RWPE1 (cell line): ENCODE measurements at regions not wholly inside any gene's neighbourhood (a gene's known extent, or its start where the extent isn't known, plus 50 kb on each side); places are given as distances from the start of the nearest gene placed in this dataset.

Source experiments
- CTCF ChIA-PET: fragments of 350-600 bp; sonication (Branson Sonifier 250); formaldehyde crosslinking; extraction: SDS; loops from one replicate; lab custom pipeline; 2021; lab: Yijun Ruan, JAX
- POLR2A ChIA-PET: fragments of 400-600 bp; formaldehyde crosslinking; extraction: SDS; loops from one replicate; lab custom pipeline; 2020; ENCODE audit warnings: antibody characterized with exemption; ENCODE audit not compliant: low non-redundant PET; lab: Yijun Ruan, JAX
- DNase-seq: peaks from one replicate; pipeline ENCODE4 v3.0.0; 2012; ENCODE audit warnings: low spot score
- H3K27ac ChIP-seq: fragments of 450-650 bp; 2 replicates; pipeline ENCODE4 v1.5.1; 2017
- TF ChIP-seq, protein P1 (sequence below): fragments of 450-650 bp; conservative IDR thresholded peaks from 2 replicates; pipeline ENCODE4 v1.5.1; 2017; ENCODE audit warnings: low read depth, mild to moderate bottlenecking

DNA sequence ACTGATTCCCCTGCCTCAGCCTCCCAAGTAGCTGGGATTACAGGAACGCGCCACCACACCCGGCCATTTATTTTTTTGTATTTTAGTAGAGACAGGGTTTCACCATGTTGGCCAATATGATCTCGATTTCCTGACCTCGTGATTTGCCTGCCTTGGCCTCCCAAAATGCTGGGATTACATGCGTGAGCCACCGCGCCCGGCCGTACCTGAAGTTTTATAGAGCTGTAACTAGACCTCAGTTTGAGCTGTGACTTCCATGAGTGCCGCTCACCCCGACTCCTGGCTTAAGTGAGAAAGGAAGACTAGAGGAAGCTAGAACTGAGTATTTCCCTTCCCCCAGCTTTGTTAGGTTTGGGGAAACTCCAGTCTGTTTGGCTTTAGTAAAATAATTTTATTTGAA is 1283.1 kb downstream of the KCNT2 start:
- TF ChIP-seq, protein P1, sequence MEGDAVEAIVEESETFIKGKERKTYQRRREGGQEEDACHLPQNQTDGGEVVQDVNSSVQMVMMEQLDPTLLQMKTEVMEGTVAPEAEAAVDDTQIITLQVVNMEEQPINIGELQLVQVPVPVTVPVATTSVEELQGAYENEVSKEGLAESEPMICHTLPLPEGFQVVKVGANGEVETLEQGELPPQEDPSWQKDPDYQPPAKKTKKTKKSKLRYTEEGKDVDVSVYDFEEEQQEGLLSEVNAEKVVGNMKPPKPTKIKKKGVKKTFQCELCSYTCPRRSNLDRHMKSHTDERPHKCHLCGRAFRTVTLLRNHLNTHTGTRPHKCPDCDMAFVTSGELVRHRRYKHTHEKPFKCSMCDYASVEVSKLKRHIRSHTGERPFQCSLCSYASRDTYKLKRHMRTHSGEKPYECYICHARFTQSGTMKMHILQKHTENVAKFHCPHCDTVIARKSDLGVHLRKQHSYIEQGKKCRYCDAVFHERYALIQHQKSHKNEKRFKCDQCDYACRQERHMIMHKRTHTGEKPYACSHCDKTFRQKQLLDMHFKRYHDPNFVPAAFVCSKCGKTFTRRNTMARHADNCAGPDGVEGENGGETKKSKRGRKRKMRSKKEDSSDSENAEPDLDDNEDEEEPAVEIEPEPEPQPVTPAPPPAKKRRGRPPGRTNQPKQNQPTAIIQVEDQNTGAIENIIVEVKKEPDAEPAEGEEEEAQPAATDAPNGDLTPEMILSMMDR, result no peak
- ChIA-PET POLR2A (no interaction called here), CTCF (interaction anchor here (0.5 to 0.7 kb wide), 2 partner anchors 139 to 588 kb away, joined by 3 read pairs; no protein-coding TSS in a partner anchor)
- DNase-seq, result no peak
- H3K27ac ChIP-seq, result no peak overlapping the region

DNA sequence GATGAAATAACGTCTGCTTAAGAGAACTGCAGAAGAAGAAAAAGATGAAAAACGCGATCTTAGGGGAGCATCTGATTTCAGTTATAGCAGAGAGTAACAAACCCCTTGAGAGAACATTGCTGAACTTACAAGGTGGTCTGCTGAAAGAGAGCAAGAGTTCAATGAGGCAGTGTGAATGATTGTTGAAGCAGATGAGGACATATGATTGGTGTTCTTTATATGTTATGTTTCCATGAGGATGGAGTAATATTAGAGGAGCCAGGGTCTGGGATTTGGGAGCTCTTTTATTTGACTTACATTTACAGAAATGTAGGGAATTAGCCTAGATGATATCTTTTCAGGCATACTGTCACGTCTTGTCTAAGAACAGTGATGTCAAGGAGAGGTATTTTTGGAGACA is 1302.0 kb downstream of the KCNT2 start:
- ChIA-PET POLR2A (no interaction called here), CTCF (no interaction called here)
- no peak for DNase-seq
- H3K27ac ChIP-seq, result no peak overlapping the region
- TF ChIP-seq, protein P1, result no peak

DNA sequence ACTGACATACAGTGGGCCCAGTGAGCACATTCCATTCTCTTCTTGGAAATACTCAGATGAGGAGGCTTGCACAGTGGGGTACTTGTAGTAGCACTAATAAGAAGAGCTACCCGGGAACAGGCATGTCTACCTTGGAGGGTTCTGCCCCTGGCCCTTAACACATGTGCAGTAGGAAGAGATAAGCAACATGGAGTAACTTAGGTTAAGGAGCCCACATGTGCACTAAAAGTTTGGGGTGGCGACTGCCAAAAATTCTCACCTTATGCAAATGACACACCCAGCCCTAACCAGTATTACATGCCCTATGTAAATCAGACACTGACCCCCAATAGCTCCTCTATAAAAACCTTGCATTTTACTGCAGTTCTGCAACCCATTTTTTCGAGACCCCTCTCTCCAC is 1313.3 kb downstream of the KCNT2 start:
- POLR2A ChIA-PET, result no interaction called here
- TF ChIP-seq, protein P1, result no peak
- no peak overlapping the region for H3K27ac ChIP-seq
- DNase-seq, result no peak
- CTCF ChIA-PET, result interaction anchor here (0.6 to 1.0 kb wide), 2 partner anchors 18 to 102 kb away, joined by 3 read pairs; no protein-coding TSS in a partner anchor

DNA sequence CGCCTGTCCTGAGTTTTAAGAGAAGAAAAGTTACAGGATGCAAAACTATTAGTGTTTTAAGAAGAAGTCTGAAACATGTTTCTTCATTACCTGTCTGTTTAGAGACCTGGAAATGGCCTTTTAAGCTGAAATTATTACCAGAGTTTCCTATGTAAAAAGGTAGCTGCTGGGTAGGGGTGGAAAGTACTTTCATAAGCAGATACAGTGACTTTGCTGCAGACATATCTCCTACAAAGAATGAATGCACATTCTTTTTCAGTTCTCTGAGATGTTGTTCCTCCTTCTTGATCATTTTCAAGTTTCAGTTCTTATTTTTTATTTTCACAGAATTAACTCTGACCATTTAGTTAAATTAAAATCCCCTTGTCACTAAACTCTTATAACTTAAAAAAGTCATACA is 1329.6 kb downstream of the KCNT2 start:
- TF ChIP-seq, protein P1, result no peak
- POLR2A ChIA-PET, result no interaction called here
- DNase-seq, result no peak
- no peak overlapping the region for H3K27ac ChIP-seq
- CTCF ChIA-PET, result no interaction called here

DNA sequence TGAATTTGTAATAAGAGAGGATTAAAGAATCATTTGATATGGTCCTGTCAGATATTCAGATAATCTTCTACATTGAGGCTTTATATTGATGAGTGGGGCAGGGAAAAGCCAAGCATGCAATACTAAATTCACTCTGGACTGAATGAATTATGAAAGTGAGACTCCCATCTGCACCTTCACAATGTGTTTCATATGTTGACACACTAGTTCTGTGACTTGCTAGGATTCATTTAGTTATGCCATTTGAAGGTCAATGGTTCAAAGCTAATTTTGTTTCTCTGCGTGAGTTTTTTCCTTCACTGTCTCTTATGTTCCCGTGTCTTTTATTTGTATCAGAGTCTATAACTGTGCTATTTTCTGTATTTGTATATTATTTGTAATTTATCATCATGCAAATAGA is 1332.5 kb downstream of the KCNT2 start:
- ChIA-PET POLR2A (no interaction called here), CTCF (no interaction called here)
- TF ChIP-seq, protein P1, result no peak
- H3K27ac ChIP-seq, result no peak overlapping the region
- no peak for DNase-seq

DNA sequence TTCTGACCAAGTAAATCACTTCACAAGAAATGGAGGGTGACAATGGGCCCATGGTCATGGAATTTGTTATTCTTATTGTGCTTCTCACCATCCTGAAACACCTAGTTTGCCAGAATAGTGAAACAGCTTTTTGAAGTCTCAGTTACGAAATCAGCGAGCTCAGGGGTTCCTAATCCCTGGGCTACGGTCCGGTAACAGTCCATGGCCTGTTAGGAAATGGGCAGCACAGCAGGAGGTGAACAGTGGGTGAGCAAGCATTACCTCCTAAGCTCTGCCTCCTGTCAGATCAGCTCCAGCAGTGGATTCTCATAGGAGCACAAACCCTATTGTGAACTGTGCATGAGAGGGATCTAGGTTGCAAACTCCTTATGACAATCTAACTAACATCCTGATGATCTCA is 1356.3 kb downstream of the KCNT2 start:
- POLR2A ChIA-PET, result no interaction called here
- no peak overlapping the region for H3K27ac ChIP-seq
- no peak for DNase-seq
- CTCF ChIA-PET, result interaction anchor here (0.5 kb wide), 1 partner anchor 1031 kb away, joined by 3 read pairs; no protein-coding TSS in a partner anchor
- TF ChIP-seq, protein P1, result no peak
